Upper lobe of right lung (tissue), 1 donor: ENCODE measurements at regions not wholly inside any gene's neighbourhood (a gene's known extent, or its start where the extent isn't known, plus 50 kb on each side); places are given as distances from the start of the nearest gene placed in this dataset.

ENCODE experiments used
- ATAC-seq: fragments of 200-7000 bp; cut with Tn5 transposase; one replicate; pipeline ENCODE4 v1.9.1; 2020; ENCODE audit warnings: mild to moderate bottlenecking, moderate library complexity
- DNase-seq: peaks from one replicate; pipeline ENCODE4 v3.0.0-alpha.2; 2020
- H3K27ac ChIP-seq: fragments of 200-600 bp; one replicate; pipeline ENCODE4 v1.8.0; 2022
- H3K27me3 ChIP-seq: fragments of 200-600 bp; one replicate; pipeline ENCODE4 v1.8.0; 2022; ENCODE audit warnings: mild to moderate bottlenecking
- H3K36me3 ChIP-seq: fragments of 200-600 bp; one replicate; pipeline ENCODE4 v1.8.0; 2022
- H3K4me1 ChIP-seq: fragments of 200-600 bp; one replicate; pipeline ENCODE4 v1.8.0; 2022
- H3K4me3 ChIP-seq: fragments of 200-600 bp; one replicate; pipeline ENCODE4 v1.8.0; 2022; ENCODE audit warnings: mild to moderate bottlenecking
- H3K9me3 ChIP-seq: fragments of 200-600 bp; one replicate; pipeline ENCODE4 v1.8.0; 2022
- CTCF ChIP-seq: fragments of 200-600 bp; IDR thresholded peaks from one replicate; pipeline ENCODE4 v1.8.0; 2022; ENCODE audit warnings: antibody characterized with exemption
- intact Hi-C: fragments of 100-400 bp; cut with DNase I; formaldehyde crosslinking; loops from one replicate; pipeline ENCODE4 v1.11.0; 2022
- donor health status: DM: no; HTN: yes; CAD: no; lungs with severe emphysema.

GRCh38 chr2:160870729-160871465 lies 289.3 kb upstream of the TANK start:
- intact Hi-C loops, result no loop called here
- peak; percentile 37 for ATAC-seq
- H3K9me3 ChIP-seq, result no peaks in the 10 kb centered on the region
- peaks cover 7% of the 10 kb centered on the region for H3K4me1 ChIP-seq
- H3K27me3 ChIP-seq, result no peaks in the 10 kb centered on the region
- no peak overlapping the region for H3K4me3 ChIP-seq
- TF ChIP-seq CTCF, result no peak
- peak overlapping the region; percentile 52 for H3K27ac ChIP-seq
- no peaks in the 10 kb centered on the region for H3K36me3 ChIP-seq
- no peak for DNase-seq

- Histone ChIP-seq H3K36me3 (no peaks in the 10 kb centered on the region), H3K27me3 (no peaks in the 10 kb centered on the region), H3K27ac (no peak overlapping the region), H3K9me3 (no peaks in the 10 kb centered on the region), H3K4me3 (no peak overlapping the region), H3K4me1 (peaks cover 7% of the 10 kb centered on the region)
- DNase-seq (no peak), ATAC-seq (no peak)
- intact Hi-C loops, result no loop called here
- no peak for TF ChIP-seq CTCF
Observed at GRCh38 chr2:160871953-160872352, 288.3 kb upstream of the TANK start.

- no peaks in the 10 kb centered on the region for H3K9me3 ChIP-seq
- peaks cover under 1% of the 10 kb centered on the region for H3K4me1 ChIP-seq
- H3K4me3 ChIP-seq, result no peak overlapping the region
- no peak overlapping the region for H3K27ac ChIP-seq
- TF ChIP-seq CTCF, result no peak
- no peaks in the 10 kb centered on the region for H3K36me3 ChIP-seq
- no peaks in the 10 kb centered on the region for H3K27me3 ChIP-seq
- DNase-seq (no peak), ATAC-seq (no peak)
- intact Hi-C loops, result no loop called here
Observed at GRCh38 chr2:160876029-160876428, 284.2 kb upstream of the TANK start.

GRCh38 chr2:160876765-160877164 lies 283.5 kb upstream of the TANK start:
- no peak for DNase-seq
- Histone ChIP-seq H3K27ac (no peak overlapping the region), H3K4me3 (no peak overlapping the region), H3K36me3 (no peaks in the 10 kb centered on the region), H3K4me1 (no peaks in the 10 kb centered on the region), H3K9me3 (no peaks in the 10 kb centered on the region), H3K27me3 (no peaks in the 10 kb centered on the region)
- ATAC-seq, result no peak
- intact Hi-C loops, result no loop called here
- TF ChIP-seq CTCF, result no peak

- no peak for TF ChIP-seq CTCF
- Histone ChIP-seq H3K27me3 (no peaks in the 10 kb centered on the region), H3K36me3 (no peaks in the 10 kb centered on the region), H3K4me3 (no peak overlapping the region), H3K27ac (no peak overlapping the region), H3K9me3 (no peaks in the 10 kb centered on the region), H3K4me1 (no peaks in the 10 kb centered on the region)
- DNase-seq (no peak), ATAC-seq (no peak)
- intact Hi-C loops, result no loop called here
Observed at GRCh38 chr2:160878618-160879017, 281.6 kb upstream of the TANK start.

- Histone ChIP-seq H3K27me3 (no peaks in the 10 kb centered on the region), H3K4me3 (no peak overlapping the region), H3K27ac (no peak overlapping the region), H3K4me1 (no peaks in the 10 kb centered on the region), H3K9me3 (no peaks in the 10 kb centered on the region), H3K36me3 (no peaks in the 10 kb centered on the region)
- ATAC-seq (no peak), DNase-seq (no peak)
- no peak for TF ChIP-seq CTCF
- intact Hi-C loops, result no loop called here
Observed at GRCh38 chr2:160882906-160883305, 277.3 kb upstream of the TANK start.
